ENCODE measurements at regions not wholly inside any gene's neighbourhood (a gene's known extent, or its start where the extent isn't known, plus 50 kb on each side); places are given as distances from the start of the nearest gene placed in this dataset.

DNA sequence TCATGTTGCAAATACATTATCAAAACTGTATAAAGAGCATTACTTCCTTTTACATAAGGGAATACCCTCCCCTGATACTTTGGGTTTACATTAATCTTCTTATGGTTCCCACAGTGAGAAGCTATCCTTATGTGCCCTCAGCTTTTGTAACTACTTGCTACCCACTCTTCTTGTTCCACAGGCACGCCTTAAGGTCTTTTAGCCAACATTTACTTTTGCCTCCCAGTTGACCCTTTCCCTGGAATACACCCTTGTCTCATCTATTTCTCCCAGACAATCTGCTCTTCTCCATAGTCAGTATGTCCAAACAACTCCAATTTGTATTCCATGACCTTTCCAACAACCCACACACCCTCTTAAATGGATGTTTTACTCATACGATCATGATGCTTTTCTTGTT, 116.8 kb upstream of the COL8A1 start:
- TF ChIP-seq, protein P1, sequence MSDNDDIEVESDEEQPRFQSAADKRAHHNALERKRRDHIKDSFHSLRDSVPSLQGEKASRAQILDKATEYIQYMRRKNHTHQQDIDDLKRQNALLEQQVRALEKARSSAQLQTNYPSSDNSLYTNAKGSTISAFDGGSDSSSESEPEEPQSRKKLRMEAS (IDR thresholded peaks at IDR 0.05): no peak
- TF ChIP-seq, protein P2, sequence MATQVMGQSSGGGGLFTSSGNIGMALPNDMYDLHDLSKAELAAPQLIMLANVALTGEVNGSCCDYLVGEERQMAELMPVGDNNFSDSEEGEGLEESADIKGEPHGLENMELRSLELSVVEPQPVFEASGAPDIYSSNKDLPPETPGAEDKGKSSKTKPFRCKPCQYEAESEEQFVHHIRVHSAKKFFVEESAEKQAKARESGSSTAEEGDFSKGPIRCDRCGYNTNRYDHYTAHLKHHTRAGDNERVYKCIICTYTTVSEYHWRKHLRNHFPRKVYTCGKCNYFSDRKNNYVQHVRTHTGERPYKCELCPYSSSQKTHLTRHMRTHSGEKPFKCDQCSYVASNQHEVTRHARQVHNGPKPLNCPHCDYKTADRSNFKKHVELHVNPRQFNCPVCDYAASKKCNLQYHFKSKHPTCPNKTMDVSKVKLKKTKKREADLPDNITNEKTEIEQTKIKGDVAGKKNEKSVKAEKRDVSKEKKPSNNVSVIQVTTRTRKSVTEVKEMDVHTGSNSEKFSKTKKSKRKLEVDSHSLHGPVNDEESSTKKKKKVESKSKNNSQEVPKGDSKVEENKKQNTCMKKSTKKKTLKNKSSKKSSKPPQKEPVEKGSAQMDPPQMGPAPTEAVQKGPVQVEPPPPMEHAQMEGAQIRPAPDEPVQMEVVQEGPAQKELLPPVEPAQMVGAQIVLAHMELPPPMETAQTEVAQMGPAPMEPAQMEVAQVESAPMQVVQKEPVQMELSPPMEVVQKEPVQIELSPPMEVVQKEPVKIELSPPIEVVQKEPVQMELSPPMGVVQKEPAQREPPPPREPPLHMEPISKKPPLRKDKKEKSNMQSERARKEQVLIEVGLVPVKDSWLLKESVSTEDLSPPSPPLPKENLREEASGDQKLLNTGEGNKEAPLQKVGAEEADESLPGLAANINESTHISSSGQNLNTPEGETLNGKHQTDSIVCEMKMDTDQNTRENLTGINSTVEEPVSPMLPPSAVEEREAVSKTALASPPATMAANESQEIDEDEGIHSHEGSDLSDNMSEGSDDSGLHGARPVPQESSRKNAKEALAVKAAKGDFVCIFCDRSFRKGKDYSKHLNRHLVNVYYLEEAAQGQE (IDR thresholded peaks at IDR 0.05; ENCODE audit: low read depth): no peak
- no peak for TF ChIP-seq CEBPB (IDR thresholded peaks at IDR 0.05)

Measured in Ishikawa (cell line).